ENCODE measurements at regions not wholly inside any gene's neighbourhood (a gene's known extent, or its start where the extent isn't known, plus 50 kb on each side); places are given as distances from the start of the nearest gene placed in this dataset.
"Not testable (repeated sequence)": the region's sequence is repeated elsewhere in the genome, so short reads cannot be mapped to it uniquely, and the experiment has no call there.

DNA sequence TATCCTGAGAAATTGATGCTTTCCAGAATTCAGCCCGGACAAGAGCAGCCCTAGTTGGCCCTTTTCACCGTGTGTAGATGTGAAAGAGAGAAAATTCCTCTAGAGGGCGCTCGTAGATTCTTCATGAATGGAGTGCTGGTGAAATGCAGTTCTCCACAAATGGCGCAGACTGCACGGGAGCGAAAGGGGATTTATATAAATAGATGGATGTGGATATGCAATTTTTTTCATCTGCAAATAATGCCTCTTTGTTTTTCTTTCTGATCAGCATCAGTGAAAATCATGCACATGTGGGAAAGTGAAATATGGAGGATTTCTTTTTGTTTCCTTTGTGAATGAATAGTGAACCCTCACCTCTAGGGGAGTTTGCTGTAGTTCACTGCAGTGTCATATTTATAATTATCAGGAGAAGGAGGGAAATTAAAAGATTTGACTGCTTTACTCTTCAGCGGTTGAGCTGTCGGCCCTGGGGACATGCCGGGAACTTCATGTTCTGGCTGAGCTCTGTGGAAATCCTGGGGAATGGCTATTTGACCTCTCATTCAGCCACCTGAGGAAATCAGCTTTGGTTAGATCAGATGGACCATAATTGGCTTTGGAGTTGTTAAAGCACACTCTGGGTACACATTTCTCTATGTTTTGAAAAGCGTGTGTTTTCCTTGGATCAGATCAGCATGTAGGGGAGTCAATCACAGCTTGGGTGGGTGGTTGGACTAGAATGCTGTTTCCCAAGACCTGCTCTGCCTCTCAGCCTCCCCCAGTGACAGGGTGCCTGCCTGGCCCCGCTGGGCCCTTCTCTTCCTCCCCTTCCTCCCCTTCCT, 115.0 kb upstream of the SHISA3 start:
- DNase-seq (ENCODE audit: low spot score in 2 of 2), result peak; percentile 37 to 71
- FAIRE-seq, result peak; percentile 80

DNA sequence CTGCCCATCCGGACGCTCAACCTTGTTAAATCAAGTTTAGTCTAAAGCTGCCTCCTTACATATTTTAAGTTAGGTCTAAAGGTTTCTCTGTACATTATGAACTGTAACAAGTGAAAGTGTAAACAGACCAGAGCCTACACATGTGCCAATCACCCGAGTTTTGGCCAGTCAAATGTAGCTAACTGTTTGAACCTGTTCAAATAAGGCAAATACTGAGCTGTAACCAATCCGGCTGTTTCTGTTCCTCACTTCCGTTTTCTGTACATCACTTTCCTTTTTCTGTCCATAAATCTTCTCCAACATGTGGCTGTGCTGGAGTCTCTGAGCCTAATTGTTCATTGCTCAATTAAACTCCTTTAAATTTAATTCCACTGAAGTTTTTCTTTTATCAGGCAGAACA, 113.3 kb upstream of the SHISA3 start:
- DNase-seq (ENCODE audit: low spot score in 2 of 2) (no peak), FAIRE-seq (no peak)

DNA sequence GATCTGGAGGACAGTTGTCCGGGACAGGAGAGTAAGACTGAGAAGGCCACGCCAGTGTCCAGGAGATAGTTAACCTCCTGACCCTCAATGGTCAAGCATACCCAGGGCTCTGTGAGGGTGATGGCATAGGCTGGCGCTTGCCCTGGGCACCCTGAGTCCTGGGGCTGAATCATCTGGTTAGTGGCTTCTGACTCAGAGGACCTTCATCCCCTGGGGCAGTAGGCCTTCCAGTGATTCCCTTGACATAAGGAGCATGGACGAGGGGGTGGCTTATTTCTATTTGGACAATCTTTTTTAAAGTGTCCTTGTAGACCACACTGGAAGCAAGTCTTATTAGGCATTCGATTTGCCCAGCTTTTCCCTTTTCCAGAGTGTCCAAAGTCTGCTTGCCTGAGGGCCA, 108.4 kb upstream of the SHISA3 start:
- FAIRE-seq; DNase-seq (ENCODE audit: low spot score in 2 of 2): not testable (repeated sequence)

DNA sequence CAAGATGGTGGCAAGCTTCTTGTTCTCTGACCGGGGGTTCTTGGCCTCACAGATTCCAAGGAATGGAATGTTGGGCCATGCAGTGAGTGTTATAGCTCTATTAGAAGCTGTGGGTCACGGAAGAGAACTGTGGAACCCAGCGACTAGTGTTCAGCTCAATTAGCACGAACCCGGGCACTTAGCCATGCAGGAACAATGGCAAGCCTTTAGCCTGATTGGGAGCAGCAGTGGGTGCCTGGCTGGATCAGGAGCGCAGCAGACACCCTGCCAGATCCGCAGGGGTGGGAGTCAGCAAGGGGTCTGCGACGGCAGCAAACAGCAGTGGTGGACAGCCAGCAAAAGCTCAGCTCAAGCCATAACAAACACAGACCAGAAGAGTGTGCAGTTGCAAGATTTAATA, 105.1 kb upstream of the SHISA3 start:
- not testable (repeated sequence) for FAIRE-seq; DNase-seq (ENCODE audit: low spot score in 2 of 2)

DNA sequence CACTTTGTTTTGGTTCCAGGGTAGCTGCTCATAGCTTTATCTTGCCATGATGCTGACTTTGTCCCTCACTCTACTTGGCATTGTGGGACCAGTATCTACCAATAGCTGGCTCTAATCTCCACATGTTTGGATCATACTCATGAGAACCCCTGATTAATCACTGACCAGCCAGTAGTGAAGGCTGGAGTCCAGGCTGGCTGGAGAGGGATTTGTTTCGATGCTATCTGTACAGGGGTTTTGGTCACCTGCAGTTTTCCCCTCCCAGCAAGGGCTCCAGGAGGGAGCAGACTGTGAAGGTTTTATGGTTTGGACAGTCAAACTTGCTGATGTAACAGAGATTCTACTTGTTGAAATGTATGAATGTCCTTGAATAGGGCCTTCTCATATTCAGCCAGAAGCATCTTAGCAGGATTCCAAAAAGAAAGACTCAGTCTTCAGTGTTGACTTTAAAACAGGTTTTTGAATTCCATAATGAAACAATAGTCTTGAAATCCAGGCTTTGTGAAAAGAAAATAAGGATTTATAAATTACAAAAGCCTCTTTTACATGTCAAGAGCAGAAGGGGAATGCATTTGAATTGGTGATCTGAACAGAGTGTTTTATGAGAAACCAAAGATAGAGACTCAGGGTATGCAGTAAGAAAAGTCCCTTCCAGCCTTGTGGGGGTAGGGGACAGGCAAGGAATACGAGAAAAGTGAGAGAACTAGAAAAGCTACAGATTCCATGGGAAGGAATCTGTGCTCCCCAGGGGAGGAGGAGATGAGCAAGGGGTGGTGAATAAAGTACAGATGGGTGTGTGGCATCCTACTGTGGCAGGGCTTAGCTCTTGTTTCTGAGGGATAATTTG, 103.1 kb upstream of the SHISA3 start:
- FAIRE-seq, result no peak
- no peak for DNase-seq (ENCODE audit: low spot score in 2 of 2)

DNA sequence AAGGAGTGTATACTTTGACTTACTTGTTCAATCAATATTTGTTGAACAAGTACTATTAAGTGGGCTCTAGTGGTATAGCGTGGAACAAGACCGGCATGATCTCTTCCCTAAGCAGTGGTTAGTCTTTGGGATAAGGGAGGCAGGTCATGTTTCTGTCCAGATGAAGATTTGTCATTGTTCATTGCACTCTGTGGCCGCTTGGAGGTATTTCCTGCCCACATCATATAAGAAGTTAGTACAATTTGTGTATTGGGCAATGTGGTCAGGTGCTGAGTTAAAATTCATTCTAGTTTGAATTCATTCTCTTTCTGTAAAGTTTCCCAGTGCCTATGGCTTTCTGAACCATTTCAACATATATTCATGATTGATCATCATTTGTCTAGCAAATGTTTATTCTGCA, 101.1 kb upstream of the SHISA3 start:
- DNase-seq (ENCODE audit: low spot score in 2 of 2), result no peak
- no peak for FAIRE-seq

DNA sequence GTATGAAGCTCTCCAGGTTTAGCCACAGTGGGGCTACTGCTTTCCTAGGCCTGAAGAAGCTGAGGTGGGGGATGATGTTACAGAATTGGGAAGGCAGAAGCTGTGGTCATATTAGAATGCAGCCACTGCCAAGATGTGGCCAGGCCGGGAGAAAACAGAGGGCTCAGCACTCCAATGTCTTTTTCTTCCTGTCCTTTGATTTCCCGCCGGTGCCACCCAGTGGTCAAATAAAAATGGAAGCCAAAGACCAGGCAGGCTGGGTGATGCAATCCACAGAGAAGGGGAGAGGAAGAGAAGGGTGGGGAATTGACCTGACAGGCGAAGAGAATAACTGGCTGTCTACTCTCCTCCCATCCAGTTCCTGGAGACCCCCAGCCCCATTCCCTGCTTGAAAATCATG, 94.9 kb upstream of the SHISA3 start:
- DNase-seq (ENCODE audit: low spot score in 2 of 2), result peak in 1 of 2 donors; percentile 32
- FAIRE-seq, result no peak

DNA sequence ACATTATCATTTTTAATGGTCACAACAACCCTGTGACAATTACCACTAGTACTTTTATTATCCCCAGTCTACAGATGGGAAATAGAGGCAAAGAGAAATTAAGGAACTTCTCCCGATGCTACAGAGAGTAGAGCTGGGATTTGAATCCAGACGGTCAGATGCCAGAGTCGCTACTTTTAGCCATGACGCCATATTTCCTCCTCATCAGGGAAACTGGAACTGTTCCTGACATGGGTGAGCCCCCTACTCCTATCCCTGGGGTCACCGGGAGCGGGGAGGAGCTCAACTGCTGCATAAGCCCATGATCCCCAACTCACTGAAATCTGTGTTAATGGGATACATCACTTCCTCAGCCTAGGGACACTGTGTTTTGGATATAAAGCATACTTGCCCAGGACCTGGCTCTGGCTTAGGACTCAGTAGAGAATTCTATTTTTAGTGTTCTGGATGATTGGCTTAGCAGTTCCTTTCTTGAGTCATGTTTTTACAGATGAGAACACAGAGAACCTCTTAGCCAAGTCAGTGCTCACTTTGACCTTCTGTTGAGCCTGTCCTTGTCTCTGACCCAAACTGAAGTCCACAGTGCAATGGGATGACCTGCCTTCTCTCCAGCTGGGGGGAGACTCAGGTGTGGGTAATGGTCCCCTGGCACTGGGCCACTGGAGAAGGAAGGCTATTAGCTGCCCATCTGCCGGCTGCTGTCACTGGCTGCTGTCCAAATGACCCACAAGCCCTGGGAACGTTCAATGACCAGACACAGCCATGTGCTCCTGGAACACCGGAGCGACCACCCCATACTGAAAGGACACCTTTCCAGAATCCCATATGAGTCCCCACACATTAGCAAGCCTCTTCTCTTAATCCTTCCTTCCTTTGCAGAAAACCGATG, 90.8 kb upstream of the SHISA3 start:
- FAIRE-seq (no peak), DNase-seq (ENCODE audit: low spot score in 2 of 2) (no peak)

DNA sequence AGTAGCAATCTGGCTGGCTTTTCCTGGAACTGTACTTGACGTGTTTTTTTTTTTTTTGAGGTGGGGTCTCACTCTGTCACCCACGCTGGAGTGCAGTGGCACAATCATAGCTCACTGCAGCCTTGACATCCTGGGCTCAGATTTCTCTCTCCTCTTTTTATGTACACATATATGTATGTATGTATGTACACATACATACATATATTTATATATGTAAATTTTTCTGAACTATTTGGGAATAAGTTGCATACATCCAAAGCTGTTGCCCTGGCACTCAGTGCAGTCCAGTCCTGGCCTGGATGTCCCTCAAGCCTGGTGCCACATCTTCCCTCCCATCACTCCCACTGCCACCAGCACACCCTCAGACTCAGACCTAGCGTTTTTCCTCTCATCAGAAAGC, 89.0 kb upstream of the SHISA3 start:
- FAIRE-seq (no peak), DNase-seq (ENCODE audit: low spot score in 2 of 2) (no peak)

DNA sequence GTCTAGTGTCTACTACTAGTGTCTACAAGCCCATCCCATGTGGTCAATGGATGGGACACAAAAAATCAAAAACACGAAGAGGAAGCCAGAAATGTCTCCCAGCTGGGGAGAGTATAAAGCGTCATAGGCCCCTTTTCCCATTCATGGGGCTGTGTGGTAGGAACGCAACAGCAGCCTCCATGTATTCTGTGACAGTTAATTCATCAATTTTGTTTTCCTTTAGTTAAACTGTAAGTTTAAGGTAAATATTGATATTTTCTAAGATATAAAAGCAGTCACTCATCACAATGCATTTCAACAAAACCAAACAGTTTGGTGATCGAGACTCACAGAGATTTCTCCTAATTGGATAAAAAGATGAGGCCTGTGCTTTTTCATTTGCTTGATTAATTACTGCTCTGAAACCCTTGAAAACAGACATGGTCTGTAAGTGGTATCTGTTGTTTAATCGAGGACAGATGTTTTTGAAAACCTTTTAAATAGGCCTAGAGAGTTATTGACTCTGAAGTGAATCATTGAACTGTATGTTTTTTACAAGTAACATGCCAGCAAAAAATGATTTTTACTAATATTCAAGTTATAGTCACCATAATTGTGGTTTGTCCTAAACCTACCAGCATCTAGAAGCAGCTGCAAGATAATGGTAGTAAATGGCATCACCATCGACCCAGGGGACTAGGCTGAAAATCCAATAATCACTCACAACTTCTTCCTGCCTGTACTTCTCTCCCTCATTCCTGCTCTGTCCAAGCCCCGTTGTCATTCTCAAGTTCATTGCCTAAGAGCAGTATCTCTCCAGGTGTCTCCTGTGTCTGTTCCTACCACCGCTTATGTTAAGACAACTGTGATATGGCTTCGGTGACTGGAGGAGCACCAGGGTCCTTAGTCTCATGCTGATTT, 87.7 kb upstream of the SHISA3 start:
- no peak for FAIRE-seq
- no peak for DNase-seq (ENCODE audit: low spot score in 2 of 2)

DNA sequence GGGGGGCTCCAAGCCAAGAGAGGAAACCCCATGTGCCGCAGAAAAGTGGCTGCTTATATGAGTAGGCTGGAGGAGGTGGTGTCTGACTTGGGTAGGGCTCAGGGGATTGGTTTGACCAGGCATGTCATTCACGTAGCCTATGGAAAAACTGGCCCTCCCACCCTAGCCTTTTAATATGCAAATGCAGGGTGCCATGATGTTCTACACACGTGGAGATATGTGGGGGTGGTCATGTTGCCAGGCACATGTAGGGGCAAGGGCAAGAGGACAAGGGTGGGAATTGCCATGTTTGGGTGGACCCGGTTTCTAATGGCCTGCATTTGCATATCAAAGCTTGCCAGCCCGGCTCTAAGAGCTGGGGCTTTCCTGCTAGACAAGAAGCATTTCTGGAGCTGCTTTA, 86.9 kb upstream of the SHISA3 start:
- DNase-seq (ENCODE audit: low spot score in 2 of 2) (no peak), FAIRE-seq (no peak)

DNA sequence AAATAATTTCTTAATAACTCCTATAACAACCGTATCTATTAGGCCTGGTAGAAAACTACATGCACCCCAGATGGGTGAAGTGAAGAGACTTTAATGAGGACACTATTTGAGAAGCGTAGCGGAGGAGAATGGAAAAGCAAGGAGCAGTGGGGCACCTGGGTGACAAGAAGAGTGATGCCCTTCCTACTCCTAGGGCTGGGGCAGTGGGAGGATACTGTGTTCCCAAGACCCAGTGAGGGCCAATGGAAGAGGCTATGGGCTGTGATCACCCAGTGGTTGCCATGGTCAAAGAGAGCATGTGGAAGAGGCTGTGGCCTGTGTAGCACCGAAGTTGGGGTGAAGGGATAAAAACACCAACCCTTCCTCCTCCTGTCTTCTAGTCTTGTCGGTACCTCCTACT, 86.5 kb upstream of the SHISA3 start:
- DNase-seq (ENCODE audit: low spot score in 2 of 2) (no peak), FAIRE-seq (no peak)

DNA sequence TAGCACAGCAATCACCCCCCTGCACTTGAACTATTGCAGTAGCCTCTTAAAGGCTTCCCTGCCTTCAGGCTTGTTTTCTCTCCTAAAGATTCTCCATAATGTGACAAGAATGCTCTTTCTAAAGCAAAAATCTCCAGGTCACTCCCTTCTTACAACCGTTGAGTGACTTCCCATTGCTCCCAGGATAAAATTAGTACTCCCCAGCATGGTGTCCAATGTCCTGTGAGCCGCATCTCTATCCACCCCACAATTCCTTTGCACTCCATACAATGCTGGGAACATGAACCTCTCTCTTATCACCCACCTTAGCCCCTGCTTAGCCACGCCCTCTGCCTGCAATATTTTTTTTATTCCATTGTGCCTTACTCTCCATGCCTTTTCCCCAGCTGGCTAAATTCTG, 85.7 kb upstream of the SHISA3 start:
- FAIRE-seq (no peak), DNase-seq (ENCODE audit: low spot score in 2 of 2) (no peak)

DNA sequence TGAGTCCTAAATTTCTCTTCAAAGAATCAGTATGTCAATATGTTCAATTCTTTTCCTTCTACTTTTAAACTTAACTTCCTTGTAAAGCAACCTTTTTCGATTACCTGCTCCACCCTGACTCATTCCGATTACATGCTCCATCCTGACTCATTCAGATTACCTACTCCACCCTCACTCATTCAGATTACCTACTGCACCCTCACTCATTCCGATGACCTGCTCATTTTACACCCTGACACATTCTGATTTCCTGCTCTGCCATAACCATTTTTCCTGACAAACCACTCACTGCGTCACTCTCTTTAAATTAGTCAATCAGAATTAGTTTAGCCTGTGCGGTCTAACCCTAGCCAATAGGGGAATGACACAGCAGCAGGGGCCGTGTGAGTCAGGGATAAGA, 83.9 kb upstream of the SHISA3 start:
- FAIRE-seq; DNase-seq (ENCODE audit: low spot score in 2 of 2): not testable (repeated sequence)

DNA sequence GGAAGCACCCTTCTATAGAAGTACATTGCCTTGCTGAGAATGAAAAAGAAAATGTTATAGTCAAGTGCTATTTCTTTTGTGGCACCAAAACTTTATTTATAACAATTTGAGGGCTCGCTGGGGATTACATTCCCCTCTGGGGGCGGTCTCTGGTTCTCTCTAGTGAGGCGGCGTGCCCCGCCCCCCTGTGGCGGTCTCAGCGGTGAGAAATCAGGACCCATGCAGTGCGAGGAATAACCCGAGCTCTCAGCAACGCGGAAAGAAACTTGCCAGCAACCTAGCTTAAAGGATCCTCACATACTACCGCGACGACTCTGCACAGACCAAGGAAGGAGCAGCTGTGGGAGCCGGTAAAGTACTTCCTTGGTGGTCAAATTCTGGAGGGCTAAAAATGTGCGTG, 83.4 kb upstream of the SHISA3 start:
- no peak for DNase-seq (ENCODE audit: low spot score in 2 of 2)
- FAIRE-seq, result no peak

DNA sequence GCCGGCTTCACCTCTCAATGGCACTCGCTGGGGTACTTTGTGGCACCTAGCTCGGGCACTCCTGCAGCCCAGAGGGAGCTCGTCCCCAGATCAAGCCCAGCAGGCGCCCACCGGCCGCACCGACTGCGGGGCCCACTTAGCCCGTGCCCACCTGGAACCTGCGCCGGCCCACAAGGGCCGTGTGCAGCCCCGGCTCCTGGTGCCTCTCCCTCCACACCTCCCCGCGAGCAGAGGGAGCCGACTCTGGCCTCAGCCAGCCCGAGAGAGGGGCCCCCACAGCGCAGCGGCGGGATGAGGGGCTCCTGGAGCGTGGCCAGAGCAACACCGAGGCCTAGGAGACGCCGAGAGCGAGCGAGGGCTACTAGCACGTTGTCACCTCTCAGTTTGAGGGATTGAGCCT, 82.1 kb upstream of the SHISA3 start:
- FAIRE-seq (no peak), DNase-seq (ENCODE audit: low spot score in 2 of 2) (no peak)

DNA sequence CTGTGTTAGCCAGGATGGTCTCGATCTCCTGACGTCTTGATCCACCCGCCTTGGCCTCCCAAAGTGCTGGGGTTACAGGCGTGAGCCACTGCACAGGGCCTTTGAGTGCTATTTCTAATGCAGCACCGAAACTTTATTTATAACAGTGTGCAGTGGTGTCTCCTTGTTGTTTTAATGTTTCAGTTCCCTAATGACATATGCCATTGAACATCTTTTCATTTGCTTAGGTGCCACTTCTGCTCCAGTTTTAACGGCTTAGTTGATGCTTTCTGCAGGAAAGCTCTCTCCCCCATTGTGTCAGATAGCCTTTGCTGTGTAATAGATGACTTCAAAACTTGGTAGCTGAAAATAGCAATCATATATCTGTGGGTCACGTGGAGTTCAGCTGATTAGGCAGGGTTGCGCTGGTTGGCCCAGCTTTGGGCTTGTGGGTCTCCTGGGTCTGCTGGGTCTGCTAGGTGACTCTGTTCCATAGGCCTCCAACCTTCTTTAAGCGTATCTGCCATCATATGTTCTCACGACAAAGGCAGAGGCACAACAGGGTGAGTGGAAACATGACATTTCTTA, 76.4 kb upstream of the SHISA3 start:
- FAIRE-seq, result no peak

DNA sequence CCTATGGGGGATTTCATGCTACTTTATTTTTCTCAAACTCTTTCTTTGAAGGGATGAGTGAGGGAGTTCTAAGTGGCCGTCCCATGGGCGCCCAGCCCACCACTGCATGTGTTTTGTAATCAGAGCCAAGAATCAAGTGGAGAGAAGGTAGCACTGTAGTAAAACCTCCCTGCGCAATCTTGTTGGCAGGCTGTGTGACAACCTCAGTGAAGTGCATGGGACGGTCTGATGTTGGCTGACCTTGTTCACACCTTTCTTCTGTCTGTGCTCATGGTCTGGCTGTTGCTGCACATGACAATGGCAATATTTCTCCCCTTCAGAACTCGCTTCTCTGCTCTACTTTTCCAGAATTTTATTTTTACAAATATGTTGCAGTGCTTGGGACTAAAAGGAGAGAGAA, 71.2 kb upstream of the SHISA3 start:
- FAIRE-seq (no peak), DNase-seq (ENCODE audit: low spot score in 2 of 2) (no peak)

More for the DNA sequence above, 76.4 kb upstream of the SHISA3 start:
- DNase-seq (ENCODE audit: low spot score in 2 of 2), result no peak

DNA sequence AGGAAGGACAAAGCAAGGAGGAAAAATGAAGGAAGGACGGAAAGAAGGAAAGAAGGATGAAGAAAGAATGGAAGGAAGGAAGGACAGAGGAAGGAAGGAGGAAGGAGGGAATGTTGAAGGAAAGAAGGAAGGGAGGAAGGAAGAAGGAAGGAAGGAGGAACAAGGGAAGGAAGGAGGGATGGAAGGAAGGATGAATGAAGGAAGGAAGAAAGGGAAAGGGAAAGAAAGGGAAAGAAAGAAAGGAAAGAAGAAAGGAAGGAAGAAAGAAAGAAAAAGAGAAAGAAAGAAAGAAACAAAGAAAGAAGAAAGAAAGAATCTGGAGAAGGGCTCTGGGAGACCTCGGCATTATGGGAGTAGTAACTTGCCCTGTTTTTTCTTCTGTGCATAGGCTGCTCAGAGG, 70.8 kb upstream of the SHISA3 start:
- DNase-seq (ENCODE audit: low spot score in 2 of 2) (no peak), FAIRE-seq (no peak)
